ENCODE measurements at regions not wholly inside any gene's neighbourhood (a gene's known extent, or its start where the extent isn't known, plus 50 kb on each side); places are given as distances from the start of the nearest gene placed in this dataset.

DNA sequence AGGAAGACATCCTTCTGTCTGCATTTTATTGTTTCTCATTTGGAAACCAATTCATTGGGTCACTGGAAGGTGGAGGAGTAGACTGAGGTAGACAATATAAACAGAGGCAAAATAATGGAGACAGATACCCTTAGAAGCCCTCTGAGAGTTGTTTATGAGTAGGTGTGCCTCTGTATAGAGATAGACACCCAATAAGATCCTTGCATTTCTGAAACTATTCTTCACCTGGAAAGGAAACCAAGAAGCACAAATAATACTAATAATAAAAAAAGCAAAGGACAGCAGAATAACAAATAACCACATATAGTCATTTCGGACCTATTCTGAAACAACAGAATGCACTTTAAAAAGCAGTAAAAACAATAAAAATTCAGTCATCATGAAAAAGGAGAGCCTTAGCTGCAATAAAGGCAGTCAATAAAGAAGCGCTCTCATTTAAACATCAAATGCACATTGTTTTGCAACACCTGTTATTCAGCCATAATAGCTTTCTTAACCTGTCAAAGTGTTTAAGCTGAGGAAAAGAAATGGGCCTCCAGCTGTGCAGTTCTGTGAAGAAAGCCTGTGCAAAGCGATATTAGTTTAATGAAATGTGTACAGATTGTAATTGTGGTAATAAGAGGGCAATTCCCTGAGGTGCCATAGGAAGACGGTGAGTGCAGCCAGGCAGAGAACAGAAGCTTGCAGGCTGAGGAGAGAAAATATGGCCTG lies 904.2 kb downstream of the STPG2 start:
- no peak overlapping the region for H3K9ac ChIP-seq
- H3K4me3 ChIP-seq = no peak overlapping the region
- peaks cover 0 to 13% (median 9%) of the 10 kb centered on the region in 10 experiments; a peak in 12 of 20 replicates for H3K4me1 ChIP-seq
- H3K4me2 ChIP-seq = peak overlapping the region in 7 of 11 experiments; percentile 12 to 51 (median 29); a peak in 12 of 22 replicates
- no peak overlapping the region; a peak in 1 of 22 replicates for H3K27ac ChIP-seq
- H3K27me3 ChIP-seq = no peaks in the 10 kb centered on the region
- TF ChIP-seq Cebpa-rat (IDR thresholded peaks at IDR 0.05) = no peak
- H4K20me1 ChIP-seq = no peaks in the 10 kb centered on the region
- H3K9me3 ChIP-seq (replicated peaks in 1 of 11) = no peaks in the 10 kb centered on the region
- H3K36me3 ChIP-seq = no peaks in the 10 kb centered on the region

DNA sequence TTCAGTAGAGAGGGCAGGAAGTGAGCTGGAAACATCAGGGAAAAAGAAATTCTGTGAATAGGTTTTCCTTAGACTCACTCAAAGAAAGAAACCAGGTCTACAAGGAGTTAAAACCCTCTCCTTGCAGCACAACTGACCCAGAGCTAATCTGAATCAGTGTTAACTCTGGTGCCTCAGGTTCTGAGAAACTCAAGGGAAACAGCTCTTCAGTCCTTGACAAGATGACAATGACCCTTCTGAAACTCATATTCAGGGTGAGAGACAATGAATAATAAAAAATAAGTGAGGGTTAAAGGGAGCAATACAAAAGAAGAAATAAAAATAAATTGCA lies 903.6 kb downstream of the STPG2 start:
- H3K4me2 ChIP-seq = peak overlapping the region in 7 of 11 experiments; percentile 12 to 51 (median 29); a peak in 11 of 22 replicates
- TF ChIP-seq Cebpa-rat (IDR thresholded peaks at IDR 0.05) = no peak
- no peaks in the 10 kb centered on the region for H3K9me3 ChIP-seq (replicated peaks in 1 of 11)
- H3K4me1 ChIP-seq = peaks cover 0 to 13% (median 9%) of the 10 kb centered on the region in 10 experiments; a peak in 12 of 20 replicates
- no peak overlapping the region for H3K27ac ChIP-seq
- H3K9ac ChIP-seq = no peak overlapping the region
- no peak overlapping the region for H3K4me3 ChIP-seq
- no peaks in the 10 kb centered on the region for H3K27me3 ChIP-seq
- no peaks in the 10 kb centered on the region for H3K36me3 ChIP-seq
- no peaks in the 10 kb centered on the region for H4K20me1 ChIP-seq

DNA sequence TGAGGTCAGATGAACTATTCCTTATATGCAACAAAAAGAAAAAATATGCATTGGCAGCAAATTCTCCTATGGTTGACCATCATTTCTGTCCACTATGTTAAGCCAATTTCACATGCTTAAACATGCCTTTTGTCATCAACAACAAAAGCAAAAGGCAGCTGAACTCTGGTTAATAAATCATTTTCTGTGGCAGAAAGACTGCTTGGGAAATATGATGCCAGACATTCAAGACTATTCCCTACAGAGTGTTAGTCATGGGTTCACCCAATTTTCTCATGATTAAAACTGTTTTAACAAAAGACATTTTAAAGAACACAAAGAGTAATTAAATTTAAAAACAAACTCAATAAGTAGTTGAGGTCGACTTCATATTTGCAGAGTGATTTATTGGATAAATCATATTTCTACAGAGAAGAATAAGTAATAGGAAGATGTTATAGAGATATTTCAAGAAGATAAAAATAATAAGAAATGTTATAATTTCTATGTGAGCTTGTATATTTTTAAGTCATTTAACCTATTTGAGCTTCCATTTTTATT lies 890.6 kb downstream of the STPG2 start:
- H3K27ac ChIP-seq = no peak overlapping the region
- no peaks in the 10 kb centered on the region for H4K20me1 ChIP-seq
- TF ChIP-seq Cebpa-rat (IDR thresholded peaks at IDR 0.05) = no peak
- H3K9me3 ChIP-seq (replicated peaks in 1 of 11) = no peaks in the 10 kb centered on the region
- H3K4me3 ChIP-seq = no peak overlapping the region
- H3K27me3 ChIP-seq = no peaks in the 10 kb centered on the region
- no peak overlapping the region for H3K9ac ChIP-seq
- H3K36me3 ChIP-seq = no peaks in the 10 kb centered on the region
- H3K4me2 ChIP-seq = no peak overlapping the region
- H3K4me1 ChIP-seq = no peaks in the 10 kb centered on the region

DNA sequence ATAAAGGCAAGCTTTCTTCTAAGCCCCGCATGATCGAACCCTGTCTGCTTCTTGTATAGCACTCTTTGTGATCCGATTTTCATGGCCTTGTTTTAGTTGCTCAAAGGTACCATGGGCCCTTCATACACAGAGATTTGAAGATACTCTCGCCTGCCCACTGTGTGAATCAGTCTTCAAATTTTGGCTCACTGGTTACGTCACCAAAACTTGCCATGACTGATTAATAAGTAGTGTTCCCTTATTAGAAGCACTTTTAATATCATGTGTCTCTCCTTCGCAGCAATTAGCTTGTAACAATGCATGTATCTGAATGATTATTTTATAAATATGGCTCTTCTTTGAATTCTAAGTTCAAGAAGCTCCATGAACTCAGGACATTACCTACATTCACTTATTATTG lies 880.5 kb downstream of the STPG2 start:
- H3K9me3 ChIP-seq (replicated peaks in 1 of 11) = no peaks in the 10 kb centered on the region
- no peaks in the 10 kb centered on the region for H3K4me1 ChIP-seq
- H3K4me3 ChIP-seq = no peak overlapping the region
- no peaks in the 10 kb centered on the region for H3K36me3 ChIP-seq
- no peak overlapping the region for H3K4me2 ChIP-seq
- no peaks in the 10 kb centered on the region for H3K27me3 ChIP-seq
- H3K27ac ChIP-seq = no peak overlapping the region
- H4K20me1 ChIP-seq = no peaks in the 10 kb centered on the region
- TF ChIP-seq Cebpa-rat (IDR thresholded peaks at IDR 0.05) = no peak
- no peak overlapping the region for H3K9ac ChIP-seq

DNA sequence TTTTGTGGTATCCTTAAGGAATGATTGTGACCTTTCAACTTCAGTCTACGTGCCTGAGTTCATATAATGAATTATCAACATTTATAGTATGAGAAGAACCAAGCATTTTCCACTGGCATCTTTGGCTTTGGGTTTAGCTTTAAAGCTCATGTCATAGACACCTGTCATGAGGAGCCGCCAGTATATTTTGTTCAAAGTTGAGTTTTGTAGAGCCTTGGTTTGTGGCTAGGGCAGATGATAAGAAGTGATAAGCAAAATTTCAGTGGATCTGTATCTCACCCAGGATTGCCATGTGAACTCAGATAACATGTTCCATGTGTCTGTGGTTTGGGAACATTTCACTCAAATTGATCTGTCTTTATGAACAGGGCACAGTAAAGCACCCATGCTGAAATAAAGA lies 873.2 kb downstream of the STPG2 start:
- H3K36me3 ChIP-seq = no peaks in the 10 kb centered on the region
- no peak overlapping the region for H3K9ac ChIP-seq
- H3K4me3 ChIP-seq = no peak overlapping the region
- no peak overlapping the region for H3K4me2 ChIP-seq
- TF ChIP-seq Cebpa-rat (IDR thresholded peaks at IDR 0.05) = no peak
- no peaks in the 10 kb centered on the region for H3K4me1 ChIP-seq
- no peaks in the 10 kb centered on the region for H3K9me3 ChIP-seq (replicated peaks in 1 of 11)
- H3K27me3 ChIP-seq = no peaks in the 10 kb centered on the region
- H3K27ac ChIP-seq = no peak overlapping the region
- no peaks in the 10 kb centered on the region for H4K20me1 ChIP-seq

DNA sequence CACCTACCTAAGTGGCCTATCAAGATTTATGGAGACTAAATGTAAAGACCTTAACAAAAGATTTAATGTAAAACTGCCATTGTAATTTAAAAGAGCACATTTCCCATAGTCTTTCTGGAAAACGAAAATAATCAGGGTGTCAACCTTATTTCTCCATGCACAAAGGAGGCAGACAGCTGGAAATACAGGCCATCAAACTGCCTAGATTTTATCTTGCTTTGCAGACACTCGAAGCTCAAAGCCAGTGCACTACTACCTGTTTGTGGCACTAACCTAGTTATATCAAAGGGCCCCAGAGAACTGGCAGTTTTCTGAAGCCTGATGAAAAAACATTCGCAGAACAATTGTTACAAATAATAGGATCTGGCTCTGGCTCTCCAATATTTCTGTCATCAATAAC lies 863.9 kb downstream of the STPG2 start:
- no peak for TF ChIP-seq Cebpa-rat (IDR thresholded peaks at IDR 0.05)
- H3K36me3 ChIP-seq = no peaks in the 10 kb centered on the region
- no peak overlapping the region for H3K27ac ChIP-seq
- H4K20me1 ChIP-seq = no peaks in the 10 kb centered on the region
- no peaks in the 10 kb centered on the region for H3K4me1 ChIP-seq
- H3K4me2 ChIP-seq = no peak overlapping the region
- H3K4me3 ChIP-seq = no peak overlapping the region
- H3K27me3 ChIP-seq = no peaks in the 10 kb centered on the region
- H3K9ac ChIP-seq = no peak overlapping the region
- peaks cover 0 to 6% (median 0%) of the 10 kb centered on the region in 11 experiments; a peak in 2 of 22 replicates for H3K9me3 ChIP-seq (replicated peaks in 1 of 11)

DNA sequence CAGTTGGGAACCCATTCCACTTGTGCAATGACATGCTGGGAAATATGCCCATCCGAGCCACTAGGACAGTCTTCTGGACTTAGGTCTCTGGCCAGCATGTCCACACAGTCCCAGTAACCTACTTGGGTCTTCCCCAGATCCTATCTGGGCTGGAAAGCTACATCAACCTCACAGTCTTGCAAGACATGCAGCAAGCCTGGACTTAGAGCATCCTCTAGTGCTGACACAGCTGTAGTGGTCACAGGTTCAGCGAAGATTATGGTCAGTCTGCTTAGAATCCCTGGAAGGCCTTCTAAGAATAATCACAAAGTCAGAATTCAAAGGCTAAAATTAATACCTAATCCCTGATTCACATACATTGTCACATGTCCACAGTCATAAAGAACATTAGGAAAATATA lies 842.7 kb downstream of the STPG2 start:
- no peak for TF ChIP-seq Cebpa-rat (IDR thresholded peaks at IDR 0.05)
- Histone ChIP-seq H4K20me1 (no peaks in the 10 kb centered on the region), H3K4me1 (no peaks in the 10 kb centered on the region), H3K9me3 (replicated peaks in 1 of 11) (peaks cover 12 to 26% (median 20%) of the 10 kb centered on the region in 11 experiments; a peak in 21 of 22 replicates), H3K4me2 (no peak overlapping the region), H3K27ac (no peak overlapping the region), H3K4me3 (no peak overlapping the region), H3K36me3 (no peaks in the 10 kb centered on the region), H3K27me3 (no peaks in the 10 kb centered on the region), H3K9ac (no peak overlapping the region)

DNA sequence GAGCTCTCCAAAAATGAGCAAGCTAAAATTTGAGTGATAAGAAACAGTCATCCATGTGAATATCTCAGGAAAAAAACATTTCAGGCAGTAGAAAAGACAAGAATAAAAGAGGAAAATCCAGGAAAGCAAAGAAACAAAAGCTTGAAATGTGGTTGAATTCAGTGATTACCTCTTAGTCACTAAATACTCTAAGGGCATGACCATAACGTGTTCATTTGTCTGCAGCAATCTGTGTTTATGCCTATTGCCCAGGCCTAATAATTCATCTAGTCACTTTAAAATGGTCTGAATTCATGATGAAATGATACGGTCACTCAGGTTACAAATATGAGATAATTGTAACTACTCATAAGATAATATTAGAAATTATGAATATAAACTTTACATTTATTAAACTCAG lies 837.9 kb downstream of the STPG2 start:
- no peak overlapping the region for H3K4me2 ChIP-seq

DNA sequence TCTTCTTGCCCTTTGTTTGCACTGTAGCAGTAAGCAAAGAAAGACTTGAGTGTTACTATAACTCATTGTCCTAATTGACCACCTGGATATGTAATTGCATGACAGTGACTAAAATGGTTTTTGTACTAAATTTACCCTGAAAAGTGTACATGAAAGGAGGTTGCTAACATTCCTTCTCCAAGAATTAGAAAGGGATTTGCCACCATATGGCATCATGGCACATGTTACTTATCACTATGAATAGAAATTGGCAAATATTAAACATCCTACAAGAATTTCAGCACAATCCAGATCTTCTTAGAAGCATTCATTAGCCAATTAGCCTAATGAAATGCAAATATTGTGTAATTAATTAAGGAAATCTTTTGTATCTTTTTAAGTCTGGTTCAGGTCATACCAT lies 834.2 kb downstream of the STPG2 start:
- Histone ChIP-seq H4K20me1 (no peaks in the 10 kb centered on the region), H3K9ac (no peak overlapping the region), H3K27me3 (no peaks in the 10 kb centered on the region), H3K4me1 (no peaks in the 10 kb centered on the region), H3K4me3 (no peak overlapping the region), H3K36me3 (no peaks in the 10 kb centered on the region), H3K27ac (no peak overlapping the region), H3K4me2 (no peak overlapping the region), H3K9me3 (replicated peaks in 1 of 11) (no peaks in the 10 kb centered on the region)
- no peak for TF ChIP-seq Cebpa-rat (IDR thresholded peaks at IDR 0.05)

More for the DNA sequence above, 837.9 kb downstream of the STPG2 start:
- Histone ChIP-seq H4K20me1 (no peaks in the 10 kb centered on the region), H3K9me3 (replicated peaks in 1 of 11) (peaks cover 8 to 15% (median 13%) of the 10 kb centered on the region in 11 experiments; a peak in 21 of 22 replicates), H3K4me3 (no peak overlapping the region), H3K27ac (no peak overlapping the region), H3K27me3 (no peaks in the 10 kb centered on the region), H3K36me3 (no peaks in the 10 kb centered on the region), H3K4me1 (no peaks in the 10 kb centered on the region), H3K9ac (no peak overlapping the region)
- TF ChIP-seq Cebpa-rat (IDR thresholded peaks at IDR 0.05) = no peak

DNA sequence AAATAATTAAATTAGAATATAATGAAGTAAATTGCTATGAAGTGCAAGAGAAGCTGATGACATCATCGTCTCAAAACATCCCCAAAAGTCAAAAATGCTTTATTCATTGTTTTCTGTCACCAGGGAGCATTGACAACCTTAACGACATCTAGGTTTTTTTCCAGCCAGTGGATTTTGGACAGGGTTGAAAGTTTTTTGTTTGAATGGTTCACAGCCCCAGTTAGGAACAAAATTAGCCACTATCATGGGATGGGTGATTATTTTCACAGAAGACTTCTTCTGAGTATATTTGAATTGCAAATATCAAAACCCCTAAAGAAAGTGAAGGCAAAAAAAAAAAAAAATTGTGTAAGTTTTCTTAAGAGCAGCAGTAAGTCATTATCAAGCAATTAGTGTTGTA lies 826.1 kb downstream of the STPG2 start:
- Histone ChIP-seq H3K4me3 (no peak overlapping the region), H3K27me3 (no peaks in the 10 kb centered on the region), H3K27ac (no peak overlapping the region), H3K9ac (no peak overlapping the region), H3K4me1 (no peaks in the 10 kb centered on the region), H3K36me3 (no peaks in the 10 kb centered on the region), H4K20me1 (no peaks in the 10 kb centered on the region), H3K9me3 (replicated peaks in 1 of 11) (no peaks in the 10 kb centered on the region), H3K4me2 (no peak overlapping the region)
- TF ChIP-seq Cebpa-rat (IDR thresholded peaks at IDR 0.05) = no peak

Data from BLaER1 treated with 17β-estradiol and CSF1 and Interleukin-3, amounts not matched to agents 10 nM and 100 nM (cell line).